ENCODE measurements at regions not wholly inside any gene's neighbourhood (a gene's known extent, or its start where the extent isn't known, plus 50 kb on each side); places are given as distances from the start of the nearest gene placed in this dataset.
A peak's percentile ranks its signal among the peaks of the same experiment; 100 is the strongest.

DNA sequence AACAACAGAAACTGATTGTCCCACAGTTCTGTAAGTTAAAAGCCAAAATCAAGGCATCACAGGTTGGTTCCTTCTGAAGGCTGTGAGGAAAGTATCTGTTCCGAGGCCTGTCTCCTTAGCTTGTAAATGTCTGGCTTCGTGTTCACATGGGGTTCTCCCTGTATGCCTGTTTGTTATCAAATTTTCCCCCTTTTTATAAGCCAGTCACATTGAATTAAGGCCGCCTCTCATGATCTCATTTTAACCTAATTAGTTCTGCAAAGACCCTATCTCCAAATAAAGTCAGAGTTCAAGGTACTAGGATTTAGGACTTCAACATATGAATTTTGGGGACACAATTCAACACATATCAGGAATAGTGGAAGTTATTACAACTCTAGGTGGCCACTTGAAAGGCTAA lies 331.5 kb downstream of the PIK3R1 start:
- no peak overlapping the region for H3K27ac ChIP-seq
- TF ChIP-seq, protein P1, sequence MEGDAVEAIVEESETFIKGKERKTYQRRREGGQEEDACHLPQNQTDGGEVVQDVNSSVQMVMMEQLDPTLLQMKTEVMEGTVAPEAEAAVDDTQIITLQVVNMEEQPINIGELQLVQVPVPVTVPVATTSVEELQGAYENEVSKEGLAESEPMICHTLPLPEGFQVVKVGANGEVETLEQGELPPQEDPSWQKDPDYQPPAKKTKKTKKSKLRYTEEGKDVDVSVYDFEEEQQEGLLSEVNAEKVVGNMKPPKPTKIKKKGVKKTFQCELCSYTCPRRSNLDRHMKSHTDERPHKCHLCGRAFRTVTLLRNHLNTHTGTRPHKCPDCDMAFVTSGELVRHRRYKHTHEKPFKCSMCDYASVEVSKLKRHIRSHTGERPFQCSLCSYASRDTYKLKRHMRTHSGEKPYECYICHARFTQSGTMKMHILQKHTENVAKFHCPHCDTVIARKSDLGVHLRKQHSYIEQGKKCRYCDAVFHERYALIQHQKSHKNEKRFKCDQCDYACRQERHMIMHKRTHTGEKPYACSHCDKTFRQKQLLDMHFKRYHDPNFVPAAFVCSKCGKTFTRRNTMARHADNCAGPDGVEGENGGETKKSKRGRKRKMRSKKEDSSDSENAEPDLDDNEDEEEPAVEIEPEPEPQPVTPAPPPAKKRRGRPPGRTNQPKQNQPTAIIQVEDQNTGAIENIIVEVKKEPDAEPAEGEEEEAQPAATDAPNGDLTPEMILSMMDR (conservative IDR thresholded peaks at IDR 0.05): no peak

DNA sequence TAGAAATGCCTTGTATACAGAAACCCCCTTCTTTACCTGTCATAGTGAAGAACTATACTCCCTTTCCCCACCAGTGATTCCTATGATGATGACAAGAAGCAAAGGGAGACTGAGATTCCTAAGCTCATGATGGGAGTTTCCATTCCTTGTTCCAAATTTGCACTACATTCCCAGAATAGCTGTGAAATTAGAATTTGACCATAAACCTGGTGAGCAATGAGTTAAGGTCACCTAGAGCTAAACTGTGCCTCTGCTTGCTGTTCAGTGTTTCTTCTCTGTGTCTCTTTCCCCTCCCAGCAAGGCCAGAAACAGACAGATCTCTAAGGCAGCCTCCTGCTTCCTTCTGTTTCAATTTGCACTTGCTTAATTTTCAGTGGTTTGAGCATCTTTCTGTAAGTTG lies 332.1 kb downstream of the PIK3R1 start:
- TF ChIP-seq, protein P1 (conservative IDR thresholded peaks at IDR 0.05): no peak
- H3K27ac ChIP-seq: no peak overlapping the region

DNA sequence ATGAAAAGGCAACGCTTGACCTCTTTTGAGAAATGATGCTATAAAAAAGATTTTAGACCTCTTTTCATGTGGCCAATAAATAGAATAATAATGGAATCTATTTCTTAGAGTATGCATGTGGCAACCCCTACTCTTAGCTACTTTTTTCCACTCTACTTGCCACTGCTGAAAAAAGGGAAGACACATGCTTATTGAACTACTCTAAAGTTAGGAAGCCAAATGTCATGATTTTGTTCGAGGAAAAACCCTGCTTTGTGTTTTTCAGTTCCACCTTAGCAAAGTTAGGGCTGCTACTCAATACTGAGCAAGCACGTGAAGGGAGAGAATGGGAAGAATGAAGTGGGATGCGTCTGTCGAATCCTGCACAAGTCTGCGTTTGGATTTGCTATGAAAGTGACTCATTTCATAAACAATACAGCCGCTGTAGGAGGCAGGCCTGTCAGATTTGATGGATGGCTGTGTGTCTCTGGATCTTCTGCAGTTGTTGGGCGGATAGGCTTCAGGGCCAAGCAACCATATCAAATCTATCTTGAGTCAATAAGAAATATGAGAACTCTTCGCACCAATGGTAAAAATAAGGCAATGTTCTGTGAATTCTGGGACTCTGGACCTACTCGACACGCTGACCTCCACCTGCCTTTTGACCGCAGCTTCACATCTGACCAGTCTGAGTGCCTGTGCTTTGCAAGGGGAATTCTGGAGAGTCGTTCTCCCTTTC lies 333.6 kb downstream of the PIK3R1 start:
- H3K27ac ChIP-seq: peak overlapping the region; percentile 24

DNA sequence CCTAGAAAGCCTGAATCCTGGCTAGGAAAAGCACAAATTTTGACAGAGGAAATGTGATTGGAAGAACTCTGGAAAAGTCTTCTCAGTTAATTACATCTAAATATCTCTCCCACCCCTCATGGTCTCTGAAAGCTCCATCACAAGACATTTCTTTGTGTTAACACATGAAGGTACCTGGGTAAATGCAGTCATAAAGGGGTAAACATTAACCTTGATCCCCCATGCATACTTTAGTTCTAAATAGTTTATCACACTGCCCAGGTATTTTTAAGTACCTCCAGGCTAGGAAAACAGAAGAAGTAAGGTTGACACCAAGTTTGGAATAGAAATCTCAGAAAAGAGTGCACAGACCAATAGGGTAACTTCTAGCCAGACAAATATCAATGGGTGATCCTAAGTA lies 334.5 kb downstream of the PIK3R1 start:
- peak overlapping the region; percentile 24; the same call in 1 of the 2 replicates for H3K27ac ChIP-seq
- TF ChIP-seq, protein P1 (conservative IDR thresholded peaks at IDR 0.05): no peak

More for the DNA sequence above, 333.6 kb downstream of the PIK3R1 start:
- TF ChIP-seq, protein P1 (conservative IDR thresholded peaks at IDR 0.05): no peak

DNA sequence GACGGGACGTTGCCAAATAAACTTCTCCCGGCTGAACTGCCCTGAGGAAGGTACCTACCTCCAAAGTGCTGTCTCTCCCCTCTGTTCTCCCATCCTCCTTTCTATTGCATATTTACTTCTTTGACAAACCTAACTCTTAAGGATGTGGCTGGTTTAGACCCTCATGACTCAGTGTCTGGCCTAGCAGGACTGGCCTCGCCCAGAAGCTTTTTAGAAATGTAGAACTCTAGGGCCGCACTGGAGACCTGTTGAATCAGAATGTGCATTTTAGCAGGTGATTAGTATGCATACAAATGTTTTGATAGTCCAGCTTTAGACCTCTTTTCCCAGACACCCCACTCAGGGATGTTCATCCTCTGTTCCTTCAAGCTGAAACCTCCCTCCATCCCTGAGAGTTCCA lies 335.9 kb downstream of the PIK3R1 start:
- no peak overlapping the region for H3K27ac ChIP-seq
- TF ChIP-seq, protein P1 (conservative IDR thresholded peaks at IDR 0.05): no peak

DNA sequence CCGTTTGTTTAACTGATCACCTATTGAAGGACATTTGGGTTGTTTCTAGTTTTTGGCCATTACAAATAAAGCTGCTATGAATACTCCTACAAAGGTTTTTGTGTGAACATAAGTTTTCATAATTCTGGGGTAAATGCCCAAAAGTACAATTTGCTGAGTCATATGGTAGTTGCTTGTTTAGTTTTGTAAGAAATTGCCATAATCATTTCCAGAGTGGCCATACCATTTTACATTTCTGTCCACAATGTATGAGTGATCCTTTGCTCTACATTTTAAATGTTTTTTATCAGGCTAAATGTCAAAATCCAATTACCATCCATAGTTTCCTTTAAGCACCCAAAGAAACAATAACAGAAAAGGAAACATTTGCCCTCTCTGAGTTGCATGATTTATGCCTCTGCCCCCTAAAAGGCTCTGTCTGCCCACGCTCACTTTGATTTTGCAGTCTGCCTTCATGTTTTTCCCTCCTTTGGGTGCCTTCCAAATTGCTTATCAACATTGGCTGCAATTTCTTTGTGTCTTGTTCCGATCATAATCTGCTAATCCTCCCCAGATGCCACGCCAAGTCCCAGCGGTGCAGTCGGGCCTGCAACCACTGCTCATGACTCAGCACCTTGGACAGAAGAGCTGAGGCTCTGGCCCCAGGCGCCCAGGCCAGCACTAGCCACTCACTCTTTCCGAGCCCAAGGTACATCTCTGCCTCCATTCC lies 339.2 kb downstream of the PIK3R1 start:
- TF ChIP-seq, protein P1 (conservative IDR thresholded peaks at IDR 0.05): no peak
- H3K27ac ChIP-seq: peak overlapping the region; percentile 58

DNA sequence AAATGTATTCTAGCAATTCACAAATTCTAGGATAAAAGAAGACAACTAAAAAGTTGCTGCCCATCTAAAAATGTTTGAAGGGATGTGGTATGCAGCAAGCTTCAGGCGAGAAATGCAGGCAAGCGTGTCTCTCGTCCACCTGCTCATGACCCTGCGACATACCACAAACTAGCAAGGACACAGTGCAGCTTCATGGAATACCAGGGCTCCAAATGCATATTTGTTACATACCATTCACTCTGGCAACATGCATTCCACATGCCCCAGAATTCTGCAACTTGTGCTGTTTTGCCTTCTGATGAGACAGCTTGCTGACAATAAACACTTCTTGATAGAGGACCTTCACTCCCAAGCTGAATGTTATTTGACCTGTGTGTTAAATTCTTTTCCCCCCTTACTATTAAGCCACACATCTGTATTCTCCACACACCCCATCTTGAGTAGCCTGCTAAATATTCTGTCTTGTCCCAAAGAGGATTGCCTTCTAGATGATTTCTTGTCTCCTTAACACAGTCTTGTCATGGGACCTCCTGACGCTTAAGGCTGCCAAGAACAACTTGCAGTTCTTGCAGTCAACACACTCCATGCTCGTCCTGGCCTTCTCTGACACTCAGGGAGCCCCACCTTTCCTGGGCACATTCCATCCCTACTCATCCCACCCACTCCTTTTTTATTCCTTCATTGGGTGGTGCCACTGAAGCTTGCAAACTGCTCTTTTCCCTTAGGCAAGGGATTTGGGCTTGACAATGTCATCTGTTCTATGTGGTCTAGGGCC lies 340.5 kb downstream of the PIK3R1 start:
- H3K27ac ChIP-seq: peak overlapping the region; percentile 58; the same call in 1 of the 2 replicates
- TF ChIP-seq, protein P1 (conservative IDR thresholded peaks at IDR 0.05): no peak
